ENCODE measurements at regions not wholly inside any gene's neighbourhood (a gene's known extent, or its start where the extent isn't known, plus 50 kb on each side); places are given as distances from the start of the nearest gene placed in this dataset.

DNA sequence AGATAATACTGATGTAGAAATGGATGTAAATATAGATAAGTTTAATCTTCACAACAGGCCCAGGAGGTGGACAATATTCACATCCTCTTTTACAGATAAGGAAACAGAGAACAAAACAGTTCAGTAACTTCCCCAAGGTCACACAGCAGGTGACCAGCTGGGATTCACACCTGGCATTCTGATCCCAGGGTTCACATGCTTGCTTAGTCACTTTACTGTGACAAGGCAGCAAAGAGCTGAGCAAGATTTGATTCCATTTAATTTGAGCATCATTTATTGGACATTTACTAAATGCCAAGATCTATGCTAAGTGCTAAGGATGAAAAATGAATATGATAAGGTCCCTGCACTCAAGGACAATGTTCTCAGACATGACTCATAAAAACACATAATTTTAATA lies 94.1 kb upstream of the STARD13 start:
- DNase-seq = no peak
- Histone ChIP-seq H3K9ac (ENCODE audit: insufficient read depth in 1 of 2, low read length in 2 of 2) (no peak overlapping the region), H3K27me3 (ENCODE audit: control insufficient read depth in 3 of 3, insufficient read depth in 3 of 3, low read length in 2 of 3) (no peaks in the 10 kb centered on the region), H3K4me3 (no peak overlapping the region), H3K4me1 (ENCODE audit: control insufficient read depth in 5 of 5, insufficient read depth in 5 of 5, low read length in 5 of 5) (peaks cover 0 to 2% (median 0%) of the 10 kb centered on the region in 5 donors), H3K27ac (ENCODE audit: low read depth in 1 of 2, low read length in 1 of 2) (no peak overlapping the region), H3K9me3 (ENCODE audit: control insufficient read depth in 4 of 4, insufficient read depth in 3 of 4, low read length in 3 of 4) (no peaks in the 10 kb centered on the region), H3K36me3 (ENCODE audit: control insufficient read depth in 4 of 4, insufficient read depth in 4 of 4, low read length in 4 of 4) (no peaks in the 10 kb centered on the region)
- TF ChIP-seq, protein P1, sequence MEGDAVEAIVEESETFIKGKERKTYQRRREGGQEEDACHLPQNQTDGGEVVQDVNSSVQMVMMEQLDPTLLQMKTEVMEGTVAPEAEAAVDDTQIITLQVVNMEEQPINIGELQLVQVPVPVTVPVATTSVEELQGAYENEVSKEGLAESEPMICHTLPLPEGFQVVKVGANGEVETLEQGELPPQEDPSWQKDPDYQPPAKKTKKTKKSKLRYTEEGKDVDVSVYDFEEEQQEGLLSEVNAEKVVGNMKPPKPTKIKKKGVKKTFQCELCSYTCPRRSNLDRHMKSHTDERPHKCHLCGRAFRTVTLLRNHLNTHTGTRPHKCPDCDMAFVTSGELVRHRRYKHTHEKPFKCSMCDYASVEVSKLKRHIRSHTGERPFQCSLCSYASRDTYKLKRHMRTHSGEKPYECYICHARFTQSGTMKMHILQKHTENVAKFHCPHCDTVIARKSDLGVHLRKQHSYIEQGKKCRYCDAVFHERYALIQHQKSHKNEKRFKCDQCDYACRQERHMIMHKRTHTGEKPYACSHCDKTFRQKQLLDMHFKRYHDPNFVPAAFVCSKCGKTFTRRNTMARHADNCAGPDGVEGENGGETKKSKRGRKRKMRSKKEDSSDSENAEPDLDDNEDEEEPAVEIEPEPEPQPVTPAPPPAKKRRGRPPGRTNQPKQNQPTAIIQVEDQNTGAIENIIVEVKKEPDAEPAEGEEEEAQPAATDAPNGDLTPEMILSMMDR (IDR thresholded peaks at IDR 0.05; ENCODE audit: control extremely low read depth, extremely low read depth) = no peak
- no peak for ATAC-seq (ENCODE audit: insufficient read depth, low FRiP score)

GRCh38 chr13:33380487-33381079 lies 95.0 kb upstream of the STARD13 start:
- 87 to 92% methylated on average over 3 of the region's 3 CpGs for WGBS, 2 donors
- H3K9me3 ChIP-seq (ENCODE audit: control insufficient read depth in 4 of 4, insufficient read depth in 3 of 4, low read length in 3 of 4) = no peaks in the 10 kb centered on the region

GRCh38 chr13:33381180-33381579 lies 95.6 kb upstream of the STARD13 start:
- TF ChIP-seq, protein P1 (IDR thresholded peaks at IDR 0.05; ENCODE audit: control extremely low read depth, extremely low read depth) = no peak
- Histone ChIP-seq H3K9ac (ENCODE audit: insufficient read depth in 1 of 2, low read length in 2 of 2) (no peak overlapping the region), H3K36me3 (ENCODE audit: control insufficient read depth in 4 of 4, insufficient read depth in 4 of 4, low read length in 4 of 4) (no peaks in the 10 kb centered on the region), H3K27me3 (ENCODE audit: control insufficient read depth in 3 of 3, insufficient read depth in 3 of 3, low read length in 2 of 3) (no peaks in the 10 kb centered on the region), H3K4me3 (no peak overlapping the region), H3K4me1 (ENCODE audit: control insufficient read depth in 5 of 5, insufficient read depth in 5 of 5, low read length in 5 of 5) (peaks cover 0 to 2% (median 0%) of the 10 kb centered on the region in 5 donors), H3K27ac (ENCODE audit: low read depth in 1 of 2, low read length in 1 of 2) (no peak overlapping the region), H3K9me3 (ENCODE audit: control insufficient read depth in 4 of 4, insufficient read depth in 3 of 4, low read length in 3 of 4) (no peaks in the 10 kb centered on the region)
- ATAC-seq (ENCODE audit: insufficient read depth, low FRiP score) = no peak
- DNase-seq = no peak
- WGBS, 2 donors = 95 to 98% methylated on average over 5 of the region's 5 CpGs

More at GRCh38 chr13:33380487-33381079, 95.0 kb upstream of the STARD13 start:
- Histone ChIP-seq H3K36me3 (ENCODE audit: control insufficient read depth in 4 of 4, insufficient read depth in 4 of 4, low read length in 4 of 4) (no peaks in the 10 kb centered on the region), H3K27me3 (ENCODE audit: control insufficient read depth in 3 of 3, insufficient read depth in 3 of 3, low read length in 2 of 3) (no peaks in the 10 kb centered on the region), H3K27ac (ENCODE audit: low read depth in 1 of 2, low read length in 1 of 2) (no peak overlapping the region), H3K4me1 (ENCODE audit: control insufficient read depth in 5 of 5, insufficient read depth in 5 of 5, low read length in 5 of 5) (peaks cover 0 to 2% (median 0%) of the 10 kb centered on the region in 5 donors), H3K4me3 (no peak overlapping the region), H3K9ac (ENCODE audit: insufficient read depth in 1 of 2, low read length in 2 of 2) (no peak overlapping the region)
- TF ChIP-seq, protein P1 (IDR thresholded peaks at IDR 0.05; ENCODE audit: control extremely low read depth, extremely low read depth) = no peak
- DNase-seq (no peak), ATAC-seq (ENCODE audit: insufficient read depth, low FRiP score) (no peak)

GRCh38 chr13:33381906-33382305 lies 96.4 kb upstream of the STARD13 start:
- ATAC-seq (ENCODE audit: insufficient read depth, low FRiP score) = no peak
- no peak overlapping the region for H3K27ac ChIP-seq (ENCODE audit: low read depth in 1 of 2, low read length in 1 of 2)
- no peaks in the 10 kb centered on the region for H3K27me3 ChIP-seq (ENCODE audit: control insufficient read depth in 3 of 3, insufficient read depth in 3 of 3, low read length in 2 of 3)
- H3K4me1 ChIP-seq (ENCODE audit: control insufficient read depth in 5 of 5, insufficient read depth in 5 of 5, low read length in 5 of 5) = peaks cover 0 to 2% (median 0%) of the 10 kb centered on the region in 5 donors
- no peaks in the 10 kb centered on the region for H3K9me3 ChIP-seq (ENCODE audit: control insufficient read depth in 4 of 4, insufficient read depth in 3 of 4, low read length in 3 of 4)
- WGBS, 2 donors = 96% methylated on average over 8 of the region's 8 CpGs
- no peak for DNase-seq
- H3K9ac ChIP-seq (ENCODE audit: insufficient read depth in 1 of 2, low read length in 2 of 2) = no peak overlapping the region
- H3K4me3 ChIP-seq = no peak overlapping the region
- H3K36me3 ChIP-seq (ENCODE audit: control insufficient read depth in 4 of 4, insufficient read depth in 4 of 4, low read length in 4 of 4) = no peaks in the 10 kb centered on the region
- TF ChIP-seq, protein P1 (IDR thresholded peaks at IDR 0.05; ENCODE audit: control extremely low read depth, extremely low read depth) = no peak

All from lung (tissue), 11 donors.